Astrocyte of the spinal cord (primary cell): ENCODE measurements at regions not wholly inside any gene's neighbourhood (a gene's known extent, or its start where the extent isn't known, plus 50 kb on each side); places are given as distances from the start of the nearest gene placed in this dataset.
"Not testable (repeated sequence)": the region's sequence is repeated elsewhere in the genome, so short reads cannot be mapped to it uniquely, and the experiment has no call there.

Experiments
- DNase-seq: peaks from one replicate; pipeline ENCODE4 v3.0.0; 2011; ENCODE audit warnings: low read depth, low spot score
- H3K4me3 ChIP-seq: 2 replicates; pipeline ENCODE4 v1.5.1; 2011; ENCODE audit warnings: low read depth, mild to moderate bottlenecking, low read length, moderate library complexity
- in situ Hi-C: cut with HindIII; loops from 2 replicates; pipeline ENCODE4 v1.10.0; 2017; ENCODE audit warnings: low sequenced_read_pairs
- TF ChIP-seq, protein P1 (sequence below): IDR thresholded peaks from 2 replicates; pipeline ENCODE4 v1.5.1; 2012; ENCODE audit warnings: low read depth, mild to moderate bottlenecking, low read length, inconsistent platforms

DNA sequence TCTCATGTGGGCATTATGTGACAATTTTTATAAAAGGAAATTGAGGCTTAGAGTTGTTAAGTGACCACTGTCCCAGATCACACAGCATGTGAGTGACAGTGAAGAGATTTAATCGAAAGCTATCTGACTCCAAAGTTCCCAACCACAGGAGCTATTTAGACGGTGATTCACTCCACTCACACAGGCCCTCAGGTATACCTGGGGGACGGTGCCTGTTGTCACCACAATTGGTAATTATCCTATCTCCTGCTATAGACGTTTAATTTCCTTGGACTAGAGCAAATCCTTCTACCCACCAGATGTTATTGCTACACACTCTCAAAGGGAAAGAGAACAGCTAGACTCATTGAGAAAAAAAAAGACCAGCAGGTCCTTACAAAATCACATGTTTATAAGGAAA lies 145.5 kb downstream of the KLF6 start:
- H3K4me3 ChIP-seq, result no peak overlapping the region
- in situ Hi-C loops, result no loop called here
- no peak for DNase-seq
- TF ChIP-seq, protein P1, sequence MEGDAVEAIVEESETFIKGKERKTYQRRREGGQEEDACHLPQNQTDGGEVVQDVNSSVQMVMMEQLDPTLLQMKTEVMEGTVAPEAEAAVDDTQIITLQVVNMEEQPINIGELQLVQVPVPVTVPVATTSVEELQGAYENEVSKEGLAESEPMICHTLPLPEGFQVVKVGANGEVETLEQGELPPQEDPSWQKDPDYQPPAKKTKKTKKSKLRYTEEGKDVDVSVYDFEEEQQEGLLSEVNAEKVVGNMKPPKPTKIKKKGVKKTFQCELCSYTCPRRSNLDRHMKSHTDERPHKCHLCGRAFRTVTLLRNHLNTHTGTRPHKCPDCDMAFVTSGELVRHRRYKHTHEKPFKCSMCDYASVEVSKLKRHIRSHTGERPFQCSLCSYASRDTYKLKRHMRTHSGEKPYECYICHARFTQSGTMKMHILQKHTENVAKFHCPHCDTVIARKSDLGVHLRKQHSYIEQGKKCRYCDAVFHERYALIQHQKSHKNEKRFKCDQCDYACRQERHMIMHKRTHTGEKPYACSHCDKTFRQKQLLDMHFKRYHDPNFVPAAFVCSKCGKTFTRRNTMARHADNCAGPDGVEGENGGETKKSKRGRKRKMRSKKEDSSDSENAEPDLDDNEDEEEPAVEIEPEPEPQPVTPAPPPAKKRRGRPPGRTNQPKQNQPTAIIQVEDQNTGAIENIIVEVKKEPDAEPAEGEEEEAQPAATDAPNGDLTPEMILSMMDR, result no peak

DNA sequence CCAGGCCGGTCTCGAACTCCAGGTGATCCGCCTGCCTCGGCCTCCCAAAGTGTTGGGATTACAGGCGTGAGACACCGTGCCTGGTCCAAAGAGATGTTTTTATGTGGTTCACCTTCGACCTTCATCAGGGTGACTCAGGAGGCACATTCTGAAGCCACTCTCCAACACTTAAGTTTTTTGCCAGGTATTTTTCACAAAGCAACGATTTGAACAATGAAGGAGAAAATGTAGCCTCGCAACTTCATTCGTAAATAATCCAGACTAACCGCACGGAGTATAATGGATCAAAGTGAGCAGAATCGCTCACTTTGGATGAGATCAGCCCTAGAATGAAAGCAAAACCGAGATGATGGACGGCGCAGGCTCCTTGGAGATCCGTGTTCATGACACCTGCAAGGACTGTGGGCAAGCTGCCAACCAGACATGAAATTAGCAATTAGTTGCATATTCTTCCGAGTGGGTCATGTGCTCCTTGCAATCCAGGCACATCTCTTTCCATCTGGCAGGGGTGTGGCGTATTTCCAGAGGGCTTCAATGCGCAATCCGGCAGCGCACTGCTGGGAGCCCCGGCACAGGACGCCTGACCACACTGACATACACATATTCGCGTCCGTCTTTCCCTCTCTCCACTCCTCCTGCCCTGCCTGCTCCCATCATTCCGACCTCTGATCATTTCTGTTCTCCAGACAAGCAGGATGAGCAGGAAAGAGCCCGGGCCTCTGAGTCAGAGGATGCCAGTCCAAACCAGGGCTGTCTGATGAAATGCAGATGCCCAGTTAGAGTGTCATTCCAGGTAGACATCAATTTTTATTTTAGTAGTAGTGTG lies 148.4 kb downstream of the KLF6 start:
- in situ Hi-C loops, result no loop called here
- H3K4me3 ChIP-seq, result no peak overlapping the region
- TF ChIP-seq, protein P1, result no peak
- no peak for DNase-seq

DNA sequence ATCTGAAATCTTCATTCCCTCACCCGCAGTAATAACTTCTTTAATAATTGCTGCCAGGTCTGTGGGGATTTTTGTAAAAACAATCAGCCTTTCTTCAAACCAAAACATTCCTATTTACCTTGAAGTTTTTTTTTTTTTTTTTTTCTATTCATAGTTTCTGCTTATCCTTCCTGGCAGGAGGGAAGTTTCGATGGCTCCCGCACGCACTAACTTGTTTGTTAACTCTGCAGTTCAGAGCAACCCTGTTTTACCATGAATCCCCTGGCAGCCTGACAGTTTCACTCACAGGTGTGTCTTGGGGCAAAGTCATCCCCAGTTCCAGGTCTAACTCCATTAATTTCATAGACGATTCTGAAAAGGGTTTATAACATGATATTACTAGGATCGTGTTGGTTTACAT lies 149.3 kb downstream of the KLF6 start:
- H3K4me3 ChIP-seq, result no peak overlapping the region
- no peak for DNase-seq
- in situ Hi-C loops, result no loop called here
- TF ChIP-seq, protein P1, result no peak

DNA sequence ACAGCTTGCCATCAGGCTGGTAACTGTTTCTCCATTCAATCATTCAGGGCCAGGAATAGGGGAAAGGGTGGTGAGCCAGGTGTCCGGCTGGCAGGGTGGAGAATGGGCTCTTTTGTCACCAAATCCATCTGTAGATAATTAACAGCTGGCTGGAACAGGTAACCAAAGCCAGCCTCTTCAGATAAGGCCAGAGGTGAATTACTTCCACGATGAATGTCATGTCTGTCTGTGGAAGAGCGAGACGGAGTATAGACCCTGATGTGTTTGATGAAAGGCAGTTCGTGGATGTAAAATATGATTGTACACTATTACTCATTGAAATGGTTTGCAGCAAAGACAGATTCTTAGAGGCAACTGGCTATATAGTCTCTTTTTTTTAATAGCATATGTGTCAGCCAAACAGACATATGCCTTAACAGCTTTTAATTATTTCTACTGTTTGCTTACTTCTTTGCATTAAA lies 149.8 kb downstream of the KLF6 start:
- TF ChIP-seq, protein P1, result no peak
- H3K4me3 ChIP-seq, result no peak overlapping the region
- DNase-seq, result no peak
- in situ Hi-C loops, result no loop called here

DNA sequence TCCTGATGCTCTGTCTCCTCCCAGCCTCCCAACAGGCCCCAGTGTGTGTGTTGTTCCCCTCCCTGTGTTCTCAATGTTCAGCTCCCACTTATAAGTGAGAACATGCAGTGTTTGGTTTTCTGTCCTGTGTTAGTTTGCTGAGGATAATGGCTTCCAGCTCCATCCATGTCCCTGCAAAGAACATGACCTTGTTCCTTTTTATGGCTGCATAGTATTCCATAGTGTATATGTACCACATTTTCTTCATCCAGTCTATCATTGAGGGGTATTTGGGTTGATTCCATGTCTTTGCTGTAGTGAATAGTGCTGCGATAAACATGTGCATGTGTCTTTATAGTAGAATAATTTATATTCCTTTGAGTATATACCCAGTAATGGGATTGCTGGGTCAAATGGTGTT lies 150.4 kb downstream of the KLF6 start:
- DNase-seq, in situ Hi-C loops, H3K4me3 ChIP-seq: not testable (repeated sequence)

DNA sequence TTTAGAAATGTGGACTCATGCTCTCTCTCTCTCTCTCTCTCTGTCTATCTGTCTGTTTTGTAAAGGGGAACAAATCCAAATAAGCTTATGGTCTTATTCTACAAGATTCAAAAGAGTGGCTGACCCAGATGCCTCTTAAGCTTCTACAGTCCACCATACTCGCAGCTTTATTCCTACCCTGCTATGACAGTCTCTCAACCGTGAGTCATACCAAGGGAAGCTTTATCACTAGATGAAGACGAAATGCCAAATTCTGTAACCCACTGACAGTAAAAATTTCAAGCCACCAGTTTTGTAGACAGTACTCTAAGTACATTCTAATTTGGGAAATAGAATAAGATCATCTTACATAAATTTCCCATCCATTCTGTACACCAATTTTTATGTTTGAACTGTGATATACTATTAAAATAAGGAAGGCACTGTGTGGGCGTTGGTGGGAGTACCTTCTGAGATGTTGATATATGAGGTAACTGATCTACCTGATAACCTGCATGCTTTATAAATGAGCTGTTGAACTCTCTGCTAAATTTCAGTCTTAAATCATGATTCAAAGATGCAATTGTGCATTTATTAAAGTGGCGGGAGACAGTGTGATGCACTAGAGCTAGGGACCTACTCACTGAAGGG lies 153.2 kb downstream of the KLF6 start:
- no peak overlapping the region for H3K4me3 ChIP-seq
- TF ChIP-seq, protein P1, result no peak
- in situ Hi-C loops, result no loop called here
- no peak for DNase-seq

DNA sequence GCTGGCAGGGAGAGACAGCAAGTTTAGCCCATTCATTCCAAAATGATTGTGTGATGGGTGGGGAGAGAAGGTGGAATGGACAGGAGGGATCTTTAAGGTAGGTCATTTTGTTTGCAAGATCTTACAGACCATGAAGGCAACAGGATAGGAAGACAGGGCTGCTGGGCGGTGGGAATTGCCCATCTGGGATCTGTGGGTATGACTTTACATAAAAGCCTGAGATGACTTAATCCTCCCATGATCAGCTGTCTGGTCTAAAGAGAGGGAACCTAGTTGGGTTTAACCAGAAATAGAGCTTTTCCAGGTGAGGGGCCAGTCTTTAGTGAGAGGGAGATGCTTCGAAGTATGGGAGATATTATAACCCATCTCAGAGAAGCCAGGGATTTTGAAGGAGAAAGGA lies 153.7 kb downstream of the KLF6 start:
- TF ChIP-seq, protein P1, result no peak
- DNase-seq, result no peak
- in situ Hi-C loops, result no loop called here
- no peak overlapping the region for H3K4me3 ChIP-seq
